OCI-LY3 (cell line): ENCODE measurements at regions not wholly inside any gene's neighbourhood (a gene's known extent, or its start where the extent isn't known, plus 50 kb on each side); places are given as distances from the start of the nearest gene placed in this dataset.

Source experiments
- H2AFZ ChIP-seq: fragments of 200-600, 300-600 bp; shearing (Covaris generic); 2 replicates; pipeline ENCODE4 v1.6.0; 2014; ENCODE audit warnings: antibody characterized with exemption, low read depth, low read length
- H3K27ac ChIP-seq: fragments of 200-600, 300-600 bp; sonication (generic); 2 replicates; pipeline ENCODE4 v1.5.1; 2014; ENCODE audit warnings: mild to moderate bottlenecking, low read length, moderate library complexity, mixed read lengths
- H3K27me3 ChIP-seq: fragments of 200-600, 300-600 bp; sonication (generic); 2 replicates; pipeline ENCODE4 v1.6.1; 2014; ENCODE audit warnings: low read depth, low read length, mixed read lengths
- H3K36me3 ChIP-seq: fragments of 200-600, 300-600 bp; sonication (generic); replicated peaks from 2 replicates; pipeline ENCODE3; 2014; ENCODE audit warnings: low read depth, low read length, mixed read lengths
- H3K4me1 ChIP-seq: fragments of 300-600, 200-600 bp; sonication (generic); 2 replicates; pipeline ENCODE4 v1.6.1; 2014; ENCODE audit warnings: low read length, mixed read lengths
- H3K4me2 ChIP-seq: fragments of 200-600, 300-600 bp; sonication (generic); 2 replicates; pipeline ENCODE4 v1.6.1; 2014; ENCODE audit warnings: low read length, mixed read lengths
- H3K4me3 ChIP-seq: fragments of 300-600, 200-600 bp; sonication (generic); 2 replicates; pipeline ENCODE4 v1.5.1; 2014; ENCODE audit warnings: antibody characterized with exemption, mild to moderate bottlenecking, low read length, moderate library complexity
- H3K79me2 ChIP-seq: fragments of 300-600, 200-600 bp; shearing (Covaris generic); 2 replicates; pipeline ENCODE4 v1.6.1; 2014; ENCODE audit warnings: mild to moderate bottlenecking, low read length, mixed read lengths
- H3K9ac ChIP-seq: fragments of 300-600, 200-600 bp; shearing (Covaris generic); 2 replicates; pipeline ENCODE4 v1.6.0; 2014; ENCODE audit warnings: mild to moderate bottlenecking, low read length, moderate library complexity
- H3K9me3 ChIP-seq: fragments of 200-600, 300-600 bp; shearing (Covaris generic); 2 replicates; pipeline ENCODE4 v1.6.1; 2014; ENCODE audit warnings: low read length, mixed read lengths; ENCODE audit not compliant: insufficient read depth
- H4K20me1 ChIP-seq: fragments of 200-600, 300-600 bp; sonication (generic); 2 replicates; pipeline ENCODE4 v1.6.1; 2016; ENCODE audit warnings: low read length, mixed read lengths; ENCODE audit not compliant: insufficient read depth
- EZH2phosphoT487 ChIP-seq: fragments of 200-600 bp; shearing (Covaris generic); IDR thresholded peaks from 2 replicates; pipeline ENCODE4 v1.6.1; 2018; ENCODE audit warnings: antibody characterized with exemption, mixed run types, low read depth
- TF ChIP-seq, protein P1 (sequence below): fragments of 200-600, 300-600 bp; sonication (generic); IDR thresholded peaks from 2 replicates; pipeline ENCODE4 v1.5.1; 2014; ENCODE audit warnings: antibody characterized with exemption, low read length, low read depth

DNA sequence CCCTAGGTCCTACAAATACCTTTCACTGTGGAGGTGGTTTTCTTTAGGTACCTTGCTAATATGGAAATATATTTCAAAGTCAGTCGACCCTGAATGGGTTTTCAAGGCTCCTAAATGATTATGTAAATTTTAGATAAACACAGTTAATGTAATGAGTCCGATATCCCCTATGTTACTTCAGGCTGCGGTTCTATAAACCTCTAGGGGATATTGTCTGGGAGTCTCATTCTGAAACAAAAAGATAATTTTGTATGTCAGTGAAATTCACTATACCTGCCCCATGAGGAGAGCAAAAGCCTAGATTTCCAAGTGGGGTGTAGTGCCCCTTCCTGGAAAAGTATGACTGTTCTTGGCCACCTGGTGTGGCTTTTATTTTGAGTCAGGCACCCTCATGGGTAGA, 377.3 kb downstream of the ICE1 start:
- Histone ChIP-seq H4K20me1 (no peaks in the 10 kb centered on the region), H3K9me3 (no peaks in the 10 kb centered on the region), H3K4me2 (no peak overlapping the region), H3K4me3 (no peak overlapping the region), H3K79me2 (no peaks in the 10 kb centered on the region), H3K27me3 (no peaks in the 10 kb centered on the region), H3K27ac (no peak overlapping the region), H3K36me3 (no peaks in the 10 kb centered on the region), H3K9ac (no peak overlapping the region), H3K4me1 (no peaks in the 10 kb centered on the region), H2AFZ (no peak overlapping the region)
- TF ChIP-seq, protein P1, sequence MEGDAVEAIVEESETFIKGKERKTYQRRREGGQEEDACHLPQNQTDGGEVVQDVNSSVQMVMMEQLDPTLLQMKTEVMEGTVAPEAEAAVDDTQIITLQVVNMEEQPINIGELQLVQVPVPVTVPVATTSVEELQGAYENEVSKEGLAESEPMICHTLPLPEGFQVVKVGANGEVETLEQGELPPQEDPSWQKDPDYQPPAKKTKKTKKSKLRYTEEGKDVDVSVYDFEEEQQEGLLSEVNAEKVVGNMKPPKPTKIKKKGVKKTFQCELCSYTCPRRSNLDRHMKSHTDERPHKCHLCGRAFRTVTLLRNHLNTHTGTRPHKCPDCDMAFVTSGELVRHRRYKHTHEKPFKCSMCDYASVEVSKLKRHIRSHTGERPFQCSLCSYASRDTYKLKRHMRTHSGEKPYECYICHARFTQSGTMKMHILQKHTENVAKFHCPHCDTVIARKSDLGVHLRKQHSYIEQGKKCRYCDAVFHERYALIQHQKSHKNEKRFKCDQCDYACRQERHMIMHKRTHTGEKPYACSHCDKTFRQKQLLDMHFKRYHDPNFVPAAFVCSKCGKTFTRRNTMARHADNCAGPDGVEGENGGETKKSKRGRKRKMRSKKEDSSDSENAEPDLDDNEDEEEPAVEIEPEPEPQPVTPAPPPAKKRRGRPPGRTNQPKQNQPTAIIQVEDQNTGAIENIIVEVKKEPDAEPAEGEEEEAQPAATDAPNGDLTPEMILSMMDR = no peak
- no peak for TF ChIP-seq EZH2phosphoT487

- H3K4me2 ChIP-seq = no peak overlapping the region
- H3K27ac ChIP-seq = no peak overlapping the region
- no peak overlapping the region for H3K9ac ChIP-seq
- no peak for TF ChIP-seq EZH2phosphoT487
- TF ChIP-seq, protein P1 = no peak
- H3K9me3 ChIP-seq = no peaks in the 10 kb centered on the region
- H3K27me3 ChIP-seq = no peaks in the 10 kb centered on the region
- no peaks in the 10 kb centered on the region for H3K4me1 ChIP-seq
- no peaks in the 10 kb centered on the region for H3K36me3 ChIP-seq
- no peaks in the 10 kb centered on the region for H3K79me2 ChIP-seq
- H3K4me3 ChIP-seq = no peak overlapping the region
- no peak overlapping the region for H2AFZ ChIP-seq
- no peaks in the 10 kb centered on the region for H4K20me1 ChIP-seq
These were observed 376.8 kb downstream of the ICE1 start for GRCh38 chr5:5799229-5799628.

GRCh38 chr5:5798462-5798861, 376.0 kb downstream of the ICE1 start:
- Histone ChIP-seq H3K4me1 (no peaks in the 10 kb centered on the region), H4K20me1 (no peaks in the 10 kb centered on the region), H3K79me2 (no peaks in the 10 kb centered on the region), H3K4me2 (no peak overlapping the region), H3K9me3 (no peaks in the 10 kb centered on the region), H3K36me3 (no peaks in the 10 kb centered on the region), H3K4me3 (no peak overlapping the region), H3K27me3 (no peaks in the 10 kb centered on the region), H2AFZ (no peak overlapping the region), H3K9ac (no peak overlapping the region), H3K27ac (no peak overlapping the region)
- TF ChIP-seq, protein P1 = no peak
- no peak for TF ChIP-seq EZH2phosphoT487

- no peaks in the 10 kb centered on the region for H3K4me1 ChIP-seq
- no peak overlapping the region for H3K4me2 ChIP-seq
- H4K20me1 ChIP-seq = no peaks in the 10 kb centered on the region
- no peaks in the 10 kb centered on the region for H3K36me3 ChIP-seq
- no peaks in the 10 kb centered on the region for H3K27me3 ChIP-seq
- TF ChIP-seq EZH2phosphoT487 = no peak
- TF ChIP-seq, protein P1 = no peak
- no peak overlapping the region for H3K9ac ChIP-seq
- H3K79me2 ChIP-seq = no peaks in the 10 kb centered on the region
- no peak overlapping the region for H3K4me3 ChIP-seq
- no peaks in the 10 kb centered on the region for H3K9me3 ChIP-seq
- H3K27ac ChIP-seq = no peak overlapping the region
- H2AFZ ChIP-seq = no peak overlapping the region
These were observed 375.6 kb downstream of the ICE1 start for GRCh38 chr5:5798041-5798440.
